PC-3 (cell line): ENCODE measurements at regions not wholly inside any gene's neighbourhood (a gene's known extent, or its start where the extent isn't known, plus 50 kb on each side); places are given as distances from the start of the nearest gene placed in this dataset.

Experiments
- ATAC-seq: fragments of 200-7000 bp; cut with Tn5 transposase; 2 replicates; pipeline ENCODE4 v1.9.1; 2020; ENCODE audit warnings: mild to moderate bottlenecking, moderate library complexity
- BruUV-seq: library from RNA; stranded (reverse); fragments of 400-500 nt; replicated peaks from 2 replicates; lab custom pipeline; 2021; lab: Mats Ljungman, UMichigan
- CTCF ChIA-PET: fragments of 300-600 bp; sonication (Branson Sonifier 250); formaldehyde crosslinking; loops from one replicate; lab custom pipeline; 2022; ENCODE audit warnings: antibody characterized with exemption; lab: Charles Lee
- POLR2A ChIA-PET: fragments of 300-600 bp; sonication (Branson Sonifier 250); formaldehyde crosslinking; loops from one replicate; lab custom pipeline; 2022; ENCODE audit warnings: antibody characterized with exemption; ENCODE audit not compliant: unreplicated experiment; lab: Charles Lee
- DNase-seq: peaks from one replicate; pipeline ENCODE4 v3.0.0-alpha.2; 2015
- H2AFZ ChIP-seq: fragments of 300-600 bp; sonication (generic); 2 replicates; pipeline ENCODE4 v1.6.0; 2016; ENCODE audit warnings: antibody characterized with exemption, low read length
- H3F3A ChIP-seq: fragments of 300-600 bp; sonication (generic); one replicate; pipeline ENCODE4 v1.6.0; 2017; ENCODE audit warnings: antibody characterized with exemption, low read length, control low read depth, mild to moderate bottlenecking; ENCODE audit not compliant: unreplicated experiment
- H3K27ac ChIP-seq: fragments of 300-600 bp; sonication (generic); 2 replicates; pipeline ENCODE4 v1.5.1; 2016; ENCODE audit warnings: mild to moderate bottlenecking, low read length
- H3K27me3 ChIP-seq: fragments of 300-600 bp; sonication (generic); 2 replicates; pipeline ENCODE4 v1.6.1; 2016; ENCODE audit warnings: low read length, mixed read lengths
- H3K36me3 ChIP-seq: fragments of 300-600 bp; sonication (generic); 2 replicates; pipeline ENCODE4 v1.6.1; 2016; ENCODE audit warnings: low read depth, mixed run types, low read length, mixed read lengths
- H3K4me1 ChIP-seq: fragments of 300-600 bp; sonication (generic); 2 replicates; pipeline ENCODE4 v1.5.1; 2016; ENCODE audit warnings: low read length; ENCODE audit not compliant: insufficient read depth
- H3K4me2 ChIP-seq: fragments of 300-600 bp; sonication (generic); 2 replicates; pipeline ENCODE4 v1.6.0; 2016; ENCODE audit warnings: low read length
- H3K4me3 ChIP-seq: fragments of 300-600 bp; sonication (generic); 2 replicates; pipeline ENCODE4 v1.5.1; 2016; ENCODE audit warnings: mild to moderate bottlenecking, low read length, mixed read lengths
- H3K79me2 ChIP-seq: fragments of 300-600 bp; sonication (generic); 2 replicates; pipeline ENCODE4 v1.6.1; 2017; ENCODE audit warnings: low read length, mixed read lengths
- H3K9ac ChIP-seq: fragments of 300-600 bp; sonication (generic); 2 replicates; pipeline ENCODE4 v1.6.0; 2016; ENCODE audit warnings: mild to moderate bottlenecking, low read length
- H3K9me2 ChIP-seq: fragments of 300-600 bp; sonication (generic); replicated peaks from 2 replicates; pipeline ENCODE4 v1.6.1; 2016; ENCODE audit warnings: mixed run types, low read length, mixed read lengths
- H3K9me3 ChIP-seq: fragments of 300-600 bp; sonication (generic); 2 replicates; pipeline ENCODE4 v1.6.1; 2016; ENCODE audit warnings: low read length, mixed read lengths
- H4K20me1 ChIP-seq: fragments of 300-600 bp; sonication (generic); 2 replicates; pipeline ENCODE4 v1.6.1; 2016; ENCODE audit warnings: low read length, mixed read lengths
- EZH2 ChIP-seq: fragments of 300-600 bp; sonication (generic); IDR thresholded peaks from one replicate; pipeline ENCODE4 v1.6.1; 2017; ENCODE audit warnings: antibody characterized with exemption, mild to moderate bottlenecking, low read length; ENCODE audit not compliant: unreplicated experiment
- EZH2phosphoT487 ChIP-seq: fragments of 300-600 bp; sonication (generic); IDR thresholded peaks from 2 replicates; pipeline ENCODE4 v1.6.1; 2018; ENCODE audit warnings: mild to moderate bottlenecking, antibody characterized with exemption, low read length, borderline replicate concordance
- intact Hi-C: fragments of 100-400 bp; cut with micrococcal nuclease; formaldehyde crosslinking; loops from 2 replicates; pipeline ENCODE4 v1.9.0; 2023
- TF ChIP-seq, protein P1 (sequence below): fragments of 300-600 bp; sonication (generic); conservative IDR thresholded peaks from 2 replicates; pipeline ENCODE4 v1.5.1; 2017; ENCODE audit warnings: antibody characterized with exemption, low read depth, mild to moderate bottlenecking, low read length

DNA sequence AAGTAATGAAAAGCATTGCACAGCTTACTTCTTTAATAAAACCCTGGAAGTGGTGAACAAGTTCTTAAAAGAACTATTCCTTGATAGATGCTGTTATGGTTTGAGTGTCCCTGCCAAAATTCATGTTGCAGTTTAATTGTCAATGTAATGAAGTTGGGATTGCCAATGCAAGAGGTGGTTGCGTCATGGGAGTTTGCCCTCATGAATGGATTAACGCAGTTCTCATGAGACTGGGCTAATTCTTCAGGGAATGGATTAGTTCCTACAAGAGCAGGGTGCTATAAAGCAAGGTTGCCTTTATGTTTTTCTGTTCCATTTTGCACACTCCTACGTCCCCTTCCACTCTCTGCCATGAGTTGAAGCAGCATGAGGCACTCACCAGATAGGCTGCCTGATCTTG, 446.7 kb upstream of the B3GALT2 start:
- no TSS peak for BruUV-seq
- no peak for ATAC-seq
- no peaks in the 10 kb centered on the region for H3K79me2 ChIP-seq
- DNase-seq, result no peak
- no peak overlapping the region for H3K27ac ChIP-seq
- H3K4me2 ChIP-seq, result no peak overlapping the region
- H4K20me1 ChIP-seq, result no peaks in the 10 kb centered on the region
- no peak overlapping the region for H3K4me3 ChIP-seq
- H3K27me3 ChIP-seq, result no peaks in the 10 kb centered on the region
- ChIA-PET POLR2A (no interaction called here), CTCF (no interaction called here)
- no peak overlapping the region for H3K9ac ChIP-seq
- H3K36me3 ChIP-seq, result no peaks in the 10 kb centered on the region
- H2AFZ ChIP-seq, result no peak overlapping the region
- intact Hi-C loops, result no loop called here
- H3F3A ChIP-seq, result no peaks in the 10 kb centered on the region
- no peaks in the 10 kb centered on the region for H3K9me2 ChIP-seq
- no peaks in the 10 kb centered on the region for H3K4me1 ChIP-seq
- TF ChIP-seq, protein P1, sequence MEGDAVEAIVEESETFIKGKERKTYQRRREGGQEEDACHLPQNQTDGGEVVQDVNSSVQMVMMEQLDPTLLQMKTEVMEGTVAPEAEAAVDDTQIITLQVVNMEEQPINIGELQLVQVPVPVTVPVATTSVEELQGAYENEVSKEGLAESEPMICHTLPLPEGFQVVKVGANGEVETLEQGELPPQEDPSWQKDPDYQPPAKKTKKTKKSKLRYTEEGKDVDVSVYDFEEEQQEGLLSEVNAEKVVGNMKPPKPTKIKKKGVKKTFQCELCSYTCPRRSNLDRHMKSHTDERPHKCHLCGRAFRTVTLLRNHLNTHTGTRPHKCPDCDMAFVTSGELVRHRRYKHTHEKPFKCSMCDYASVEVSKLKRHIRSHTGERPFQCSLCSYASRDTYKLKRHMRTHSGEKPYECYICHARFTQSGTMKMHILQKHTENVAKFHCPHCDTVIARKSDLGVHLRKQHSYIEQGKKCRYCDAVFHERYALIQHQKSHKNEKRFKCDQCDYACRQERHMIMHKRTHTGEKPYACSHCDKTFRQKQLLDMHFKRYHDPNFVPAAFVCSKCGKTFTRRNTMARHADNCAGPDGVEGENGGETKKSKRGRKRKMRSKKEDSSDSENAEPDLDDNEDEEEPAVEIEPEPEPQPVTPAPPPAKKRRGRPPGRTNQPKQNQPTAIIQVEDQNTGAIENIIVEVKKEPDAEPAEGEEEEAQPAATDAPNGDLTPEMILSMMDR, result no peak
- TF ChIP-seq EZH2phosphoT487 (no peak), EZH2 (no peak)
- no peaks in the 10 kb centered on the region for H3K9me3 ChIP-seq

DNA sequence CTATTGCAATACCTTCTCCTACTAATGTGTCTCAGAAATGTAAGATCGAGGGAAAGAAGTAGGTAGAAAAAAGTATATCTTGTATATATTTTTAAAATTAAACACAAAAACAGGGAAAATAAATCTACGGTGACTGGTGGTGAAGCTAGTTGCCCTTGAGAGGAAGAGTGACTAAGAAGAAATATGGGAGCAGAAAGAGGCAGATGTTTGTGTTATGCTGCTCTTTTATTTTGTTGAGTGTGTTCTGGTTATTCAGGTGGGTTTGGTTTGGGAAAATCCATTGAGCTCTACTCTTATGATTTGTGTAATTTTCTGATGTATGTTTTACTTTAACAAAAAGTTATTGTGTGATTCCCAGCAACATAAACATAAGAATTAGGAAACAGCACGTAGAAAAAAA, 444.9 kb upstream of the B3GALT2 start:
- no peak overlapping the region for H3K4me2 ChIP-seq
- ATAC-seq (no peak), DNase-seq (no peak)
- CTCF ChIA-PET, result no interaction called here
- H3K4me3 ChIP-seq, result no peak overlapping the region
- H3K36me3 ChIP-seq, result no peaks in the 10 kb centered on the region
- no peaks in the 10 kb centered on the region for H3F3A ChIP-seq
- H3K4me1 ChIP-seq, result no peaks in the 10 kb centered on the region
- TF ChIP-seq EZH2, result no peak
- TF ChIP-seq EZH2phosphoT487, result no peak
- TF ChIP-seq, protein P1, result no peak
- BruUV-seq, result no TSS peak
- H4K20me1 ChIP-seq, result no peaks in the 10 kb centered on the region
- intact Hi-C loops, result no loop called here
- no peaks in the 10 kb centered on the region for H3K9me2 ChIP-seq
- no peak overlapping the region for H3K9ac ChIP-seq
- H3K27ac ChIP-seq, result no peak overlapping the region
- H3K79me2 ChIP-seq, result no peaks in the 10 kb centered on the region
- H2AFZ ChIP-seq, result no peak overlapping the region
- no peaks in the 10 kb centered on the region for H3K27me3 ChIP-seq
- POLR2A ChIA-PET, result no interaction called here
- no peaks in the 10 kb centered on the region for H3K9me3 ChIP-seq

DNA sequence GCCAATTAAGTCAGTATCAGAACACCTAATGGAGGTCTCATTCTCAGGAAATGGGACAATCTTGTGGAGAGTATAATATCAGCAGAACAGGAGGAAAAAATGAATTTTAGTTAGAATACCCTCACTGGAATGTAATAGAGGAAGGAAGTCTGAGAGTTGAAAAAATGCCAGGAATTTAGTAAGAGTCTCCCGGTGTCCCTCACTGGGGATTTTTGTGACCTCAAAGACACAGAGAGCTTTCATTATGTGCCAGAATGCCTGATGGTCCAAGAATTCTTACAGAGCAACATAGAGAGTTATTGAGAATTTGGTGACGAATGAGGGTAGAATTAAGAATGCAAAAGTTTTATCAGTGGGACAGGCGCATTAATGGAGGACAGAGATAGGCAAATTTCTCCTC, 443.5 kb upstream of the B3GALT2 start:
- no peak overlapping the region for H3K4me2 ChIP-seq
- ATAC-seq, result no peak
- no peak for TF ChIP-seq EZH2
- TF ChIP-seq EZH2phosphoT487, result no peak
- TF ChIP-seq, protein P1, result no peak

More for the DNA sequence above, 443.5 kb upstream of the B3GALT2 start:
- H3K9ac ChIP-seq, result no peak overlapping the region
- no peaks in the 10 kb centered on the region for H4K20me1 ChIP-seq
- H3K27me3 ChIP-seq, result no peaks in the 10 kb centered on the region
- peak; percentile 4 for DNase-seq
- intact Hi-C loops, result no loop called here
- POLR2A ChIA-PET, result no interaction called here
- H3K36me3 ChIP-seq, result no peaks in the 10 kb centered on the region
- no peak overlapping the region for H3K4me3 ChIP-seq
- no peak overlapping the region for H2AFZ ChIP-seq
- H3F3A ChIP-seq, result no peaks in the 10 kb centered on the region
- peaks cover 4% of the 10 kb centered on the region; the same call in 1 of the 2 replicates for H3K4me1 ChIP-seq
- BruUV-seq, result no TSS peak
- no peaks in the 10 kb centered on the region for H3K9me2 ChIP-seq
- no peaks in the 10 kb centered on the region for H3K9me3 ChIP-seq
- no peaks in the 10 kb centered on the region for H3K79me2 ChIP-seq
- CTCF ChIA-PET, result no interaction called here
- no peak overlapping the region for H3K27ac ChIP-seq
